ENCODE measurements at regions not wholly inside any gene's neighbourhood (a gene's known extent, or its start where the extent isn't known, plus 50 kb on each side); places are given as distances from the start of the nearest gene placed in this dataset.
"Not testable (repeated sequence)": the region's sequence is repeated elsewhere in the genome, so short reads cannot be mapped to it uniquely, and the experiment has no call there.

- FAIRE-seq, result peak; percentile 88
- TF ChIP-seq CTCF (IDR thresholded peaks at IDR 0.05; ENCODE audit: insufficient read depth, low read length, severe bottlenecking), result no peak
- H3K36me3 ChIP-seq (ENCODE audit: control insufficient read depth, insufficient read depth, low read length), result no peaks in the 10 kb centered on the region
These were observed 53.0 kb upstream of the METRNL start for GRCh38 chr17:83026311-83026811.

GRCh38 chr17:83026921-83027320 lies 52.5 kb upstream of the METRNL start:
- H3K36me3 ChIP-seq (ENCODE audit: control insufficient read depth, insufficient read depth, low read length); FAIRE-seq; H3K4me3 ChIP-seq (ENCODE audit: low read depth, low read length); DNase-seq (ENCODE audit: low read depth); H3K27me3 ChIP-seq (ENCODE audit: control insufficient read depth, insufficient read depth, low read length): not testable (repeated sequence)

More at GRCh38 chr17:83026311-83026811, 53.0 kb upstream of the METRNL start:
- Histone ChIP-seq H3K27me3 (ENCODE audit: control insufficient read depth, insufficient read depth, low read length) (no peaks in the 10 kb centered on the region), H3K4me3 (ENCODE audit: low read depth, low read length) (no peak overlapping the region)
- DNase-seq (ENCODE audit: low read depth), result no peak

GRCh38 chr17:83028851-83029250 lies 50.6 kb upstream of the METRNL start:
- TF ChIP-seq CTCF (IDR thresholded peaks at IDR 0.05; ENCODE audit: insufficient read depth, low read length, severe bottlenecking), result no peak
- no peak overlapping the region for H3K4me3 ChIP-seq (ENCODE audit: low read depth, low read length)
- FAIRE-seq, result no peak
- H3K36me3 ChIP-seq (ENCODE audit: control insufficient read depth, insufficient read depth, low read length), result no peaks in the 10 kb centered on the region
- no peaks in the 10 kb centered on the region for H3K27me3 ChIP-seq (ENCODE audit: control insufficient read depth, insufficient read depth, low read length)
- DNase-seq (ENCODE audit: low read depth), result no peak

GRCh38 chr17:83029571-83029970 lies 49.8 kb upstream of the METRNL start:
- FAIRE-seq (no peak), DNase-seq (ENCODE audit: low read depth) (no peak)
- Histone ChIP-seq H3K4me3 (ENCODE audit: low read depth, low read length) (no peak overlapping the region), H3K27me3 (ENCODE audit: control insufficient read depth, insufficient read depth, low read length) (no peaks in the 10 kb centered on the region), H3K36me3 (ENCODE audit: control insufficient read depth, insufficient read depth, low read length) (no peaks in the 10 kb centered on the region)
- TF ChIP-seq CTCF (IDR thresholded peaks at IDR 0.05; ENCODE audit: insufficient read depth, low read length, severe bottlenecking), result no peak
